ENCODE measurements at regions not wholly inside any gene's neighbourhood (a gene's known extent, or its start where the extent isn't known, plus 50 kb on each side); places are given as distances from the start of the nearest gene placed in this dataset.
"Not testable (repeated sequence)": the region's sequence is repeated elsewhere in the genome, so short reads cannot be mapped to it uniquely, and the experiment has no call there.

GRCh38 chr5:131107128-131107527 is 57.9 kb downstream of the HINT1 start:
- DNase-seq (ENCODE audit: low read depth, low spot score) = no peak

GRCh38 chr5:131104169-131104808 is 60.8 kb downstream of the HINT1 start:
- DNase-seq (ENCODE audit: low read depth, low spot score) = no peak

- no peak for DNase-seq (ENCODE audit: low read depth, low spot score)
Measured at GRCh38 chr5:131096774-131097710, 68.0 kb downstream of the HINT1 start.

- DNase-seq (ENCODE audit: low read depth, low spot score) = not testable (repeated sequence)
Measured at GRCh38 chr5:131095561-131095960, 69.5 kb downstream of the HINT1 start.

GRCh38 chr5:131084436-131084835 is 80.6 kb downstream of the HINT1 start:
- no peak for DNase-seq (ENCODE audit: low read depth, low spot score)

- no peak for DNase-seq (ENCODE audit: low read depth, low spot score)
Measured at GRCh38 chr5:131081913-131082488, 83.1 kb downstream of the HINT1 start.

- no peak for DNase-seq (ENCODE audit: low read depth, low spot score)
Measured at GRCh38 chr5:131081374-131081773, 83.7 kb downstream of the HINT1 start.

- DNase-seq (ENCODE audit: low read depth, low spot score) = no peak
Measured at GRCh38 chr5:131079232-131079631, 85.8 kb downstream of the HINT1 start.

- no peak for DNase-seq (ENCODE audit: low read depth, low spot score)
Measured at GRCh38 chr5:131068893-131069643, 96.0 kb downstream of the HINT1 start.

GRCh38 chr5:131068076-131068475 is 97.0 kb downstream of the HINT1 start:
- no peak for DNase-seq (ENCODE audit: low read depth, low spot score)

GRCh38 chr5:131067636-131068035 is 97.4 kb downstream of the HINT1 start:
- DNase-seq (ENCODE audit: low read depth, low spot score) = no peak

GRCh38 chr5:131064669-131065371 is 100.2 kb downstream of the HINT1 start:
- DNase-seq (ENCODE audit: low read depth, low spot score) = no peak

GRCh38 chr5:131042021-131042789 is 122.9 kb downstream of the HINT1 start:
- no peak for DNase-seq (ENCODE audit: low read depth, low spot score)

GRCh38 chr5:131023498-131023865 is 141.6 kb downstream of the HINT1 start:
- no peak for DNase-seq (ENCODE audit: low read depth, low spot score)

- DNase-seq (ENCODE audit: low read depth, low spot score) = no peak
Measured at GRCh38 chr5:131022811-131023497, 142.1 kb downstream of the HINT1 start.

GRCh38 chr5:131021646-131022045 is 143.4 kb downstream of the HINT1 start:
- DNase-seq (ENCODE audit: low read depth, low spot score) = no peak

- no peak for DNase-seq (ENCODE audit: low read depth, low spot score)
Measured at GRCh38 chr5:131019601-131020315, 145.3 kb downstream of the HINT1 start.

- DNase-seq (ENCODE audit: low read depth, low spot score) = no peak
Measured at GRCh38 chr5:131019111-131019510, 145.9 kb downstream of the HINT1 start.

GRCh38 chr5:131008329-131008728 is 156.7 kb downstream of the HINT1 start:
- DNase-seq (ENCODE audit: low read depth, low spot score) = no peak
